ENCODE measurements at regions not wholly inside any gene's neighbourhood (a gene's known extent, or its start where the extent isn't known, plus 50 kb on each side); places are given as distances from the start of the nearest gene placed in this dataset.

DNA sequence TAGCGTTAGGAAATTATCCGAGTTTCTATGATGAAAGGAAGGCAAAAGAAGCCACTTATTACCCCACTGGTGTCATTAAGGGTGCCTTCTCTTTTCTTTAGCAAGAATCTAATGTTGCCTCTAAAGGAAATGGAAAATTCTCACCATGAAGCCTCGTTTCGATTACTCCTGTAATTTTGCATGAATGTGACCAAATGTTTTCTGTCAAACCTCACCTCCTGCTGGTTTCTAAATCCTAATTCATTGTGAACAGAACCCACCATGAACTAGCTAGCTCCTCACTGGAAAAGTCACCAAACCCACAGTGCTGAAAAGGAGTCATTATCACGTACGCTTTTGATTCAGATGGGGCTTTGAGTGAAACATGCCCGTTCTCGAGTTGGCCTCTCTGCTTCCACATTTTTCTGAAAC is 119.9 kb downstream of the COPS8 start:
- TF ChIP-seq, protein P1, sequence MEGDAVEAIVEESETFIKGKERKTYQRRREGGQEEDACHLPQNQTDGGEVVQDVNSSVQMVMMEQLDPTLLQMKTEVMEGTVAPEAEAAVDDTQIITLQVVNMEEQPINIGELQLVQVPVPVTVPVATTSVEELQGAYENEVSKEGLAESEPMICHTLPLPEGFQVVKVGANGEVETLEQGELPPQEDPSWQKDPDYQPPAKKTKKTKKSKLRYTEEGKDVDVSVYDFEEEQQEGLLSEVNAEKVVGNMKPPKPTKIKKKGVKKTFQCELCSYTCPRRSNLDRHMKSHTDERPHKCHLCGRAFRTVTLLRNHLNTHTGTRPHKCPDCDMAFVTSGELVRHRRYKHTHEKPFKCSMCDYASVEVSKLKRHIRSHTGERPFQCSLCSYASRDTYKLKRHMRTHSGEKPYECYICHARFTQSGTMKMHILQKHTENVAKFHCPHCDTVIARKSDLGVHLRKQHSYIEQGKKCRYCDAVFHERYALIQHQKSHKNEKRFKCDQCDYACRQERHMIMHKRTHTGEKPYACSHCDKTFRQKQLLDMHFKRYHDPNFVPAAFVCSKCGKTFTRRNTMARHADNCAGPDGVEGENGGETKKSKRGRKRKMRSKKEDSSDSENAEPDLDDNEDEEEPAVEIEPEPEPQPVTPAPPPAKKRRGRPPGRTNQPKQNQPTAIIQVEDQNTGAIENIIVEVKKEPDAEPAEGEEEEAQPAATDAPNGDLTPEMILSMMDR (IDR thresholded peaks at IDR 0.05) = no peak
- Histone ChIP-seq H3K27ac (no peak overlapping the region), H3K36me3 (ENCODE audit: control insufficient read depth, insufficient read depth, low read length) (no peaks in the 10 kb centered on the region), H3K79me2 (no peaks in the 10 kb centered on the region), H3K9ac (no peak overlapping the region), H3K4me3 (ENCODE audit: low read depth, low read length) (no peak overlapping the region), H3K4me1 (peaks cover 9% of the 10 kb centered on the region), H3K9me3 (ENCODE audit: control insufficient read depth, low read length) (no peaks in the 10 kb centered on the region), H3K4me2 (ENCODE audit: low read length) (no peak overlapping the region), H3K27me3 (ENCODE audit: control insufficient read depth, insufficient read depth, low read length) (no peaks in the 10 kb centered on the region), H2AFZ (no peak overlapping the region)

- no peak overlapping the region for H3K9ac ChIP-seq
- H3K27ac ChIP-seq = no peak overlapping the region
- TF ChIP-seq, protein P1 (IDR thresholded peaks at IDR 0.05) = no peak
Measured at GRCh38 chr2:237207646-237208045, 122.0 kb downstream of the COPS8 start.

DNA sequence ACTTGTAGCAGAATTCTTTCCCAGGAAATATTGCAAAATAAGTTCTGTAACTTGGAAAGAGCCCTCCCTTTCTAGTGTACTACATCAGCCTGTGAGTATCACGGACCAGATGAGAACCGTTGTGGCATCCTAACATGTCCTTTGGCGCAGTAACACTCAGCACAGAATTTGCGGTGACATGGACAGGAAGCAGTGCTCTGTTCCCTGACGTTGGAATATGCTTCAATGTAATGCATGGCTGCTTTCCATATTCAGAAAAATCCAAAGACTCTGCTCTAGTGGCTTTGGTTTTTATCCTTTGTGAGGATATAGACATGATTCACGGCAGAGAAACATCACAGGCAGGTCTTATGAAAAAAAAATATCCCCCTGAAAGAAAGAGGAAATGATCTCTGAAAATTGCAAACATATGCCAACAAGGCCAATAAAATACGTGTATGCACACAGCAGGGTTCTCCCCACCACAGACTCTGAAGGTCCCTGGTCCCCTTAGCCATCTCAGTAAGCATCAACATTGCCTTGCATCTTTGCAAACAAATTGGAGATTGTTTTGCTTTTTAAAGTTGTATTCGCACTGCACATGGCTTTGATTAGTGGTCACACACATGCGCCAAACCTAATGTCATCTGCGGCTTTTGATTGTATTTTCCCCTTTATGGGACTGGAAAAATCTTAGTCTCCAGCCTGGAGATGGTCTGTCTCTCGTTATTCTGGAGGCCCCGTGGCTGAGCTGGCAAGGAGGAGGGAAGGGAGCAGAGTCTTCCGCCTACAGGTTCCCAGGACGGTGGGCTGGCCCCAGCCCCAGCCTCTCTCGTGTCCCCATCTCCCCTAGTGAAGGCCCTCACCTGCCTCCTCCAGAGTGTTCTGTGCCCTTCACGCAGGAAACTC is 122.9 kb downstream of the COPS8 start:
- Histone ChIP-seq H3K9me3 (ENCODE audit: control insufficient read depth, low read length) (no peaks in the 10 kb centered on the region), H3K36me3 (ENCODE audit: control insufficient read depth, insufficient read depth, low read length) (no peaks in the 10 kb centered on the region), H3K79me2 (no peaks in the 10 kb centered on the region), H3K27me3 (ENCODE audit: control insufficient read depth, insufficient read depth, low read length) (no peaks in the 10 kb centered on the region), H3K4me3 (ENCODE audit: low read depth, low read length) (no peak overlapping the region), H3K27ac (no peak overlapping the region), H3K9ac (no peak overlapping the region), H2AFZ (no peak overlapping the region), H3K4me2 (ENCODE audit: low read length) (no peak overlapping the region), H3K4me1 (peaks cover 10% of the 10 kb centered on the region)
- TF ChIP-seq, protein P1 (IDR thresholded peaks at IDR 0.05) = no peak

More at GRCh38 chr2:237207646-237208045, 122.0 kb downstream of the COPS8 start:
- peaks cover 10% of the 10 kb centered on the region for H3K4me1 ChIP-seq
- H2AFZ ChIP-seq = no peak overlapping the region
- no peaks in the 10 kb centered on the region for H3K9me3 ChIP-seq (ENCODE audit: control insufficient read depth, low read length)
- H3K36me3 ChIP-seq (ENCODE audit: control insufficient read depth, insufficient read depth, low read length) = no peaks in the 10 kb centered on the region
- H3K4me2 ChIP-seq (ENCODE audit: low read length) = no peak overlapping the region
- no peak overlapping the region for H3K4me3 ChIP-seq (ENCODE audit: low read depth, low read length)
- no peaks in the 10 kb centered on the region for H3K27me3 ChIP-seq (ENCODE audit: control insufficient read depth, insufficient read depth, low read length)
- H3K79me2 ChIP-seq = no peaks in the 10 kb centered on the region

DNA sequence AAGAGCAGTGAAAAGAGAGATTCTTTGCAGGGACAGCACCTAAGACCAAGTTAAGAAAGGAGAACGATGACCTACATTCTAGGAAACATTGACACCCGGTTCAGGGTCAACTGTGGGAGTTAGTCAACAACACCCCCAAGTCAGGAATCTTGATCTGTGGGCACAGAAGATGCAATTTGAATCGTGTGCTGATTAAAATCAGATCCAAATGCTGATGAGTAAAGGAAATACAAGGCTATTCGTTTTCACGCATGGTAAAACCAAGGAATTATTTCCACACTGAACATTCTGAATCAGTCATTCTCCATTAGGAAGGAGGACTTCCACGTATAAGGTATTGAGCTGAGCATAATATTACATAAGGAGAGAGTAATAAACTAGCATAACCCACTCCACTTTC is 124.2 kb downstream of the COPS8 start:
- no peak overlapping the region for H2AFZ ChIP-seq
- H3K9ac ChIP-seq = no peak overlapping the region
- no peaks in the 10 kb centered on the region for H3K79me2 ChIP-seq
- no peak overlapping the region for H3K4me3 ChIP-seq (ENCODE audit: low read depth, low read length)
- no peaks in the 10 kb centered on the region for H3K9me3 ChIP-seq (ENCODE audit: control insufficient read depth, low read length)
- no peak overlapping the region for H3K4me2 ChIP-seq (ENCODE audit: low read length)
- no peak overlapping the region for H3K27ac ChIP-seq
- peaks cover 10% of the 10 kb centered on the region for H3K4me1 ChIP-seq
- TF ChIP-seq, protein P1 (IDR thresholded peaks at IDR 0.05) = no peak
- H3K27me3 ChIP-seq (ENCODE audit: control insufficient read depth, insufficient read depth, low read length) = no peaks in the 10 kb centered on the region
- H3K36me3 ChIP-seq (ENCODE audit: control insufficient read depth, insufficient read depth, low read length) = no peaks in the 10 kb centered on the region

DNA sequence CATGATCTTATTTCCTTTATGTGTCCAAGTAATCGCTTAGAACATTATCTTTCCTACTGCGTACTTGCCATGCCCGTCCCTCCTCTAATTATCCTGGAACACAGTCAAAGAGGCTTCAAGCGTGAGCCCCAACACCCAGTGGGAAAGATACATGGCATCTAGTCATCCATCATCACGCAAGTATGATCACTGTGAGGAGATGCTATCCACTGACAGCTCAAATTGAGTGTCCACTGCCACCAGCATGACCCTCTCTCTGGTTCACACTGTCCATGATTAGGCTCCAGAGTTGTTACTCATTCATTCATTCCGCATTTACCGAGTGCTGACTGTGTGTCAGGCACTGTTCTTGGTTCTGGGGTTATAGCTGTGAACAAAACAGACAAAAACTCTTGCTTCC is 124.6 kb downstream of the COPS8 start:
- Histone ChIP-seq H3K27me3 (ENCODE audit: control insufficient read depth, insufficient read depth, low read length) (no peaks in the 10 kb centered on the region), H2AFZ (no peak overlapping the region), H3K9ac (no peak overlapping the region), H3K4me2 (ENCODE audit: low read length) (no peak overlapping the region), H3K36me3 (ENCODE audit: control insufficient read depth, insufficient read depth, low read length) (no peaks in the 10 kb centered on the region), H3K4me1 (peaks cover 10% of the 10 kb centered on the region), H3K4me3 (ENCODE audit: low read depth, low read length) (no peak overlapping the region), H3K79me2 (no peaks in the 10 kb centered on the region), H3K9me3 (ENCODE audit: control insufficient read depth, low read length) (no peaks in the 10 kb centered on the region), H3K27ac (no peak overlapping the region)
- TF ChIP-seq, protein P1 (IDR thresholded peaks at IDR 0.05) = no peak
